ENCODE measurements at regions not wholly inside any gene's neighbourhood (a gene's known extent, or its start where the extent isn't known, plus 50 kb on each side); places are given as distances from the start of the nearest gene placed in this dataset.
"Not testable (repeated sequence)": the region's sequence is repeated elsewhere in the genome, so short reads cannot be mapped to it uniquely, and the experiment has no call there.

- not testable (repeated sequence) for DNase-seq (ENCODE audit: low read depth in 2 of 3, low spot score in 2 of 3)
Measured at GRCh38 chr16:72729552-72729951, 318.4 kb downstream of the ZFHX3 start.

DNA sequence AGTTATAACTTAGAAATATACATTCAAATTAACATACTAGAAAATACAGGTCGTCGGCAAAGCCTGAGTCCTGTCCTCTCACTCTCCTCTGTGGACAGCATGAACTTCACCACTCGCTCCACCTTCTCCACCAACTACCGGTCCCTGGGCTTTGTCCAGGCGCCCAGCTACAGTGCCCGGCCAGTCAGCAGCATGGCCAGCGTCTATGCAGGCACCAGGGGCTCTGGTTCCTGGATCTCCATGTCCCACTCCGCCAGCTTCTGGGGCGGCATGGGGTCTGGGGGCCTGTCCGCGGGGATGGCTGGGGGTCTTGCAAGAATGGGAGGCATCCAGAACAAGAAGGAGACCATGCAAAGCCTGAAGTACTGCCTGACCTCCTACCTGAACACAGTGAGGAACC, 319.4 kb downstream of the ZFHX3 start:
- no peak for DNase-seq (ENCODE audit: low read depth in 2 of 3, low spot score in 2 of 3)

- no peak for DNase-seq (ENCODE audit: low read depth in 2 of 3, low spot score in 2 of 3)
Measured at GRCh38 chr16:72727565-72727964, 320.4 kb downstream of the ZFHX3 start.

GRCh38 chr16:72725643-72726042, 322.3 kb downstream of the ZFHX3 start:
- no peak for DNase-seq (ENCODE audit: low read depth in 2 of 3, low spot score in 2 of 3)

DNA sequence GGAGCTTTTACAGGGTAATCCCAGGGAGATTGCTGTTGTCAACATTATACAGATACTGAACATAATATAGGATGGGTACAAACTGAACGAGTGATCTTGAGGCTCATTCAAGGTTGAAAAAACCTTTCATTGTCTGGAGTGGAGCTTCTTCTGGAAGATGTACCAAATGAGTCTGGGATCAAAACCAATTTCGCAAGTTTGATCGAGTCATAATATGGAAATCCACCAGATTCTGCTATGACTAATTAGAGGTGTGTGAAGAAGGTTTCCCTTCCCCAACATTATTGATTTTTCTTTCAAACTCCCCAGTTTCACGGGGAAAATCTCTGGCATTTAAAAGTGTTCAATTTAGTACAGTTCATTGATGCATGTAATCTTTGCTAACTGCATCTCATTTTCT, 324.1 kb downstream of the ZFHX3 start:
- DNase-seq (ENCODE audit: low read depth in 2 of 3, low spot score in 2 of 3): no peak

DNA sequence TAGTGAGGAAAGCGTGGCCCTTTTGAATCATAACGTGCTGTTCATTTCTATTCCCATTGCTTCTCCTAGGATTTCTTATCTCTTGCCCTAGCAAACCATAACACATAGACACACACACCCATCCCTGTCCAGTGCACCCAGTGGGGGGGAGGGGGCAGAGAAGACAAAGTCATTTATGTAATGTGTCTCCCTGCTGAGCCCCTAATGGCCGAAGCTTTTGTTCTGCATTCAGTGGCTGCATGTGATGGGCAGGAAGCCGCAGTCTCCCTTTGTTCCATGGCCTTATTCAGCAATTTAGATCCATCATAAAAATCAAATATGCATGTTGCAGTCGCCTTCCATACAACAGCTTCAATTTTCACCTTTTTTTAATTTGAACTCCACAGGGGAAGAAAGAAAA, 325.4 kb downstream of the ZFHX3 start:
- no peak for DNase-seq (ENCODE audit: low read depth in 2 of 3, low spot score in 2 of 3)

GRCh38 chr16:72721981-72722380, 325.9 kb downstream of the ZFHX3 start:
- DNase-seq (ENCODE audit: low read depth in 2 of 3, low spot score in 2 of 3): no peak

- DNase-seq (ENCODE audit: low read depth in 2 of 3, low spot score in 2 of 3): no peak
Measured at GRCh38 chr16:72715267-72715666, 332.7 kb downstream of the ZFHX3 start.

DNA sequence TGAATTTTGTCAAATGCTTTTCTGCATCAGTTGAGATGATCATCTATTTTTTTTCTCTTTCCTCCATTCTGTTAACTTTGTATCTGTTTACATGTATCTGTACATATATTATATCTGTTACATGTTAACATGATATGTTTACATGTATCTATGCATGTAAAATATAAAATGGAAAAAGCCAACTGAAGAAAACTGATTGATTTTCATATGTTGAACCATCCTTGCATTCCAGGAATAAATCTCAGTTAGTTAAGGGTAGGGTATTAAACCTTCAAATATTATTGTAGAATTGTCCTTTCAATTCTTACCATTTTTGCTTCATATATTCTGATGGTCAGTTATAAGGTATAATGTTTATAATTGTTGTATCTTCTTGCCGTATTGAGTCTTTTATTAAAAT, 336.1 kb downstream of the ZFHX3 start:
- DNase-seq (ENCODE audit: low read depth in 2 of 3, low spot score in 2 of 3): no peak

DNA sequence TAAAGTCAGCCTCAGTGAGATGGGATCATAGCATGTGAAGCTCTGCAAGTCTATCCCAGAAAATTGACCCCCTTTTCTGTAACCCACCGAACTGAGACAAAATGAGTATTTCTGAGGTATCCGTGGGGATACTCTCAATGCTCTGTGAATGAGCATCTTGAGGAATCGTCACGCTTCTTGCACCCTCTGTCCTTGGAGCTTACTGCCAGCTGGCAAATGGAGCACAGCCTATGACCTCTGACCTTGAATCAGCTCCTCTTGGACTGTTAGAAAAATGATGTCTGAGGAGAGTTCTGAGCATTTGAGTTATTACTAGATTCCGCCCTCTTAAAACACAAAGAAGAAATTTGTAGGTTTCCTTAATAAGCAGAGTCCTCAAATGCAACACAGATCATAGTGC, 342.1 kb downstream of the ZFHX3 start:
- no peak for DNase-seq (ENCODE audit: low read depth in 2 of 3, low spot score in 2 of 3)

GRCh38 chr16:72704746-72705372, 343.1 kb downstream of the ZFHX3 start:
- DNase-seq (ENCODE audit: low read depth in 2 of 3, low spot score in 2 of 3): no peak

DNA sequence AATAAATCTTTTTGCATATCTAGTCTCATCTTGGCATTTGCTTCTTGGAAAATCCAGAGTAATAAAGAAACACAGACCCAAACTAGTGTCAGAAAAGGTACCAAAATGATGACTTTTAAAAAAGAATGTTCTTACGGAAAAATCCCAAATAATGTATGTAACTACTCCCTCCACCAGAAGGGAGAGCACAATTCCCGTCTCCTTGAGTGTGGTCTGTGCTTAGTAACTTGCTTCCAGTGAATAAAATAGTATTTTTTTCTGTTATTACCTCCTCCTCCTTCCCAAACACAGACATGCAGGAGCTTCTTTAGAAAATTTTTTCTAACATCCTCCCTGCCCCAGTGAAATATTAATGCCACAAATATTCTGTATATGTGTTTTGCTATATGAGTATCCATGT, 358.1 kb downstream of the ZFHX3 start:
- no peak for DNase-seq (ENCODE audit: low read depth in 2 of 3, low spot score in 2 of 3)

- DNase-seq (ENCODE audit: low read depth in 2 of 3, low spot score in 2 of 3): no peak
Measured at GRCh38 chr16:72680732-72681131, 367.2 kb downstream of the ZFHX3 start.

DNA sequence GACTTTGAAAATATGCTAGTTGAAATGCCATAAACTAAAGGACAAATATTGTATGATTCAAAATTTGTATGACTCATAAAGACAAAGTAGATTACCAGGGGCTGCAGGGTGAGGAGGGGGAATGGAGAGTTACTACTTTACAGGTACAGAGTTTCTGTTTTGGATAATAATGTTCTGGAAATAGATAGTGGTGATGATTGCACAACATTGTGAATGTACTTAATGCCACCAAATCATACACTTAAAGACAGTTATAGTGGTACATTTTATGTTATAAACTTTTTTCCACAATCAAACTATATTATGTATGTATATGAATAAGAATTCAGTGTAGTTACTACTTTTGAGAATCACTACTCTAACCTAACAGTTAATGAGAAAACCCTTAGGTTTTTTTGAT, 368.1 kb downstream of the ZFHX3 start:
- no peak for DNase-seq (ENCODE audit: low read depth in 2 of 3, low spot score in 2 of 3)

DNA sequence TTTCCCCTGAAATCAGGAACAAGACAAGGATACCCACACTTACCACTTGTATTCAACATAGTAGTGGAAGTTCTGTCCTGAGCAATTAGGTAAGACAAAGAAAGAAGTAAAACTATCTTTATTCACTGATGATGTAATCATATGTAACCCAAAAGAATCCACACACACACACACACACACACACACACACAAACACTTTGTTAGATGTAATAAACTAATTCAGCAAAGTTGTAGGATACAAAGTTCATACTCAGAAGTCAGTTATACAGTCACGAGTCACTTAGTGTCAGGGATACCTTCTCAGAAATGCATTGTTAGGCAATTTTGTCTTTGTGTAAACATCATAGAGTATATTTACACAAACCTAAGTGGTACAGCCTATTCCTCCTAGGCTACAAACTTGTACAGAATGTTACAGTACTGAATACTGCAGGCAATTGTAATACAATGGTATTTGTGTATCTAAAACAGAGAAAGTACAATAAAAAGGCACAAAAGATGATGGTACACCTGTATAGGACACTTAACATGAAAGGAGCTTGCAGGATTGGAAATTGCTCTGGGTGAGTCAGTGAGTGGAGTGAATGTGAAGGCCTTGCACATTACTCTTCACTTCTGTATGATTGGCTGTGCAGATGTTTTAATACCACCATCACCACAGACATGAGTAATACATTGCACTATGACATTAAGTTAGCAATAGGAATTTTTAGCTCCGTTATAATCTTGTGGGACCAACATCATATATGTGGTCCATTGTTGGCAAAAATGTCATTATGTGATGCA, 370.1 kb downstream of the ZFHX3 start:
- no peak for DNase-seq (ENCODE audit: low read depth in 2 of 3, low spot score in 2 of 3)

DNA sequence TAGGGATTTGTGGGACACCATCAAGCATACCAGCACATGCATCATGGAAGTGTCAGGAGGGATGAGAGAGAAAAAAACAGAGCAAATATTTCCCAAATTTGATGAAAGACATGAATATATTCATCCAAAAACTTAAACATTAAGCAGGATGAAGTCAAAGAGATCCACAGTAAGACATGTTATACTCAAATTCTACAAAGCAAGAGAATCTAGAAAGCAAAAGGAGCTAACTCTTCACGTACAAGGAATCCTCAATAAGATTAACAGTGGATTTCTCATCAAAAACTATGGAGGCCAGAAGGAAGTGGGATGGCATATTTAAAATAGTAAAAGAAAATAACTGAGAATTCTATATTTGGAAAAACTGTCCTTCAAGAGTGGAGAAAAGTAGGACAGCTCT, 374.8 kb downstream of the ZFHX3 start:
- DNase-seq (ENCODE audit: low read depth in 2 of 3, low spot score in 2 of 3): no peak

GRCh38 chr16:72666267-72666666, 381.7 kb downstream of the ZFHX3 start:
- no peak for DNase-seq (ENCODE audit: low read depth in 2 of 3, low spot score in 2 of 3)

DNA sequence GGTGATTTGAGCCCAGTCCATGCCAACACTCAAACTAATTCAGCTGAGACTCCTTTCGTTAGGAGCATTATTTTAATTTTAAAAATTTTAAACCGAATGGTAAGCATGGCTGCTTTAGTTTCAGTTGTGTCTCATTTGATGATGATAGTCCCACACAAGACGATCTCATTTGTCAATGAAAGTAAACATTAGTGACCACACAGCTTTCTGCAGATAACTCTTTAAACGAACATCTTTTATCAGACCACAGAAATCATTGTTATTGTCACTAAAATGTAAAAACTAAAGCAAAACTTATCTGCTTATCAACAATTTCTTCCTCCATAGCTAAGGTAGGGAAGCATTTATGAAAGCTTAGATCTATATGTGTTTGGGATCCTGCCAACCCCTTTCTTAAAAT, 382.2 kb downstream of the ZFHX3 start:
- no peak for DNase-seq (ENCODE audit: low read depth in 2 of 3, low spot score in 2 of 3)

- peak; percentile 62 to 87 (median 76) for DNase-seq (ENCODE audit: low read depth in 2 of 3, low spot score in 2 of 3)
Measured at GRCh38 chr16:72664509-72665408, 383.2 kb downstream of the ZFHX3 start.

DNA sequence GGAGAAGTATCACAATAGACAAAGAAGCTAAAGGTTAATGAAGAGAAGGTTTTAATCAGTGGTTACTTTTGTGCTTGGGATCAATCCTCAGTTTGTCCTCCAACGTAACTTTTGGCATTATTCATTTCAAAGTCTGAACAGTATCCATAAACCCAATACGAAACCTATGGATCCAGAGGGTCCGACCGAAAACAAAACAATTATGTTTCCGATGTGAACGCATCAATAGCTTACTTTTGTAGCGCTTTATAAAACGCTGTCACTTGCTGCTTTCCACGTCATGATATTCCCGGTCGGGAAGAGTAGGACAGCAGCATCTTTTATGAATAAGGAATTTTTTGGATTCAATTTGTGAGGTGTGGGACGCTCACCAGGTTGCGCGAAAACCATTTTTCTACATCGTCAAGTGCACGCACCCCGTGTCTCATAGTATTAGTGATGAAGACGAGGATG, 383.8 kb downstream of the ZFHX3 start:
- DNase-seq (ENCODE audit: low read depth in 2 of 3, low spot score in 2 of 3): no peak

DNA sequence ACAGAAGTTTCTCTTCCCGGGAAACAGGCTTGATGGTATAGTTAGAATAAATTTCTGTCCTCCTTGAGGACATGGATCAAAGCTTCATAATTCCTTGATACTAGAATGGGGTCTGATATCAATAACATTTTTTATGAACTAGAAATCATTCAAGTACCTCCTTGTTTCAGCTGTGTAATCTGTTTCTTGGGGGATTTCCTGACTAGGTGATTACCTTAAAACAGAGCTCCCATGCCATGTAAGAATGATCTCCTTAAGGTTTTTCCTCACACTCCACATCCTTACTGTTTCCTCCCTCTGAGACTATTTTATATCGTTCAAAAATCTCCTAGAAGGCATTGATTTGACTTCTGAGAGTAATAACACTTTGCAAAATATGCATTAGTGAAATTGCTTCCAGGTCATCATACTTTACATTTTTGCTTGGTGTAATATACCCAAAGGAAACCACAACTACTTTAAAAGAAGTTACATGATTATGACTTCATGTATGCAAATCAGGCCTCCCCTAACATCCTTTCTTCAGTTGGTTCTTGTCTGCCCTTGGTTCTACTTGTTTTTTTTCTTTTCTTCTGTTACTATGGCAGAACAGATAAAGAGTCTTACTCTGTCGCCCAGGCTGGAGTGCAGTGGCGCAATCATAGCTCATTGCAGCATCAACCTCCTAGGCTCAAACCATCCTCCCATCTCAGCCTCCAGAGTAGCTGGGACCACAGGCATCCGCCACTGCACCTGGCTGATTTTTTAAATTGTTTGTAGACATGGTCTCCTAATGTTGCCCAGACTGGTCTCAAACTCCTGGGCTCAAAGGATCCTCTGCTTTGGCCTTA, 388.8 kb downstream of the ZFHX3 start:
- DNase-seq (ENCODE audit: low read depth in 2 of 3, low spot score in 2 of 3): no peak
